NCI-H524 treated with DMSO at 0.1 percent for 48 hours (cell line): ENCODE measurements at regions not wholly inside any gene's neighbourhood (a gene's known extent, or its start where the extent isn't known, plus 50 kb on each side); places are given as distances from the start of the nearest gene placed in this dataset.

Source experiments
- DNase-seq: peaks from one replicate; lab custom pipeline; 2025; lab: John Stamatoyannopoulos, UW

GRCh38 chr9:91040371-91041215 is 239.0 kb downstream of the SYK start:
- DNase-seq, result no peak

- DNase-seq, result no peak
These were observed 240.4 kb downstream of the SYK start for GRCh38 chr9:91042024-91042423.

GRCh38 chr9:91042541-91042940 is 240.9 kb downstream of the SYK start:
- DNase-seq, result no peak

GRCh38 chr9:91043056-91043810 is 241.6 kb downstream of the SYK start:
- DNase-seq, result no peak

GRCh38 chr9:91043811-91044175 is 242.2 kb downstream of the SYK start:
- no peak for DNase-seq

DNA sequence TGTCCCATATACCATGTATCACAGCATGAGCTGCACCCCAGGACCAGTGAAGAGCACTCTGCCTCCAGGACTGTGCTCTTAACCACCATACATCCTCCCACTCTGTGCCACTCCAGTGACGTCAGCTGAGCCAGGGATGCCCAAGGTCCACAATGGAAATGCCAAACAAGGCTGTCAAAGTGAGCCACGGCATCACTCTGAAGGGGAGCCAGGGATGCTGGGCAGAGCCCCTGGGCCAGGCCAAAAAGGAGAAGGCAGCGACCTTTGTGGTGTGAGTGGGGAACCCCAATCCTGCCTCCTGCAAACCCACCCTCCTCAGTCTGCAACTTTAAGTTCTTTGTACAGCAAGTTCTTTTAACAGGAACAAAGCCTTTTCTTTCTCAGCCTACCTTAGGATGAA is 242.7 kb downstream of the SYK start:
- DNase-seq, result no peak

- no peak for DNase-seq
These were observed 243.4 kb downstream of the SYK start for GRCh38 chr9:91045041-91045440.

DNA sequence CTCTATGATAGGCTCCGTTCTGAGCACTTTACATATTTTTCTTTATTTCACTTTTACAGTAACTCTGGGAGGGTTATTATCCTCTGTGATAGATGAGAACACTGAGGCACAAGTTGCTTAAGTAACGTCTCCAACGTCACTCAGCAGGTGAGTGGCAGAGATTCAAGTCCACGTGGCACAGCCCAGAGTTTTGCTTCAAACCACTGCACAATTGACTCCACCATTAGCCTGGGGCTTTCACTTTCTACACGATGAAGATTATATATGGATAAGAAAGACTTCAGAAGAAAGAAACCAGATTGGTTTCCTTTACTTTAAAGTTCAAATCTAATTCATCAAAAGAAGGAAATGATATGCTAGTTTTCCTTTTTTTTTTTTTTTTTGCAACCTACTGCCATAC is 245.9 kb downstream of the SYK start:
- no peak for DNase-seq

- DNase-seq, result no peak
These were observed 246.5 kb downstream of the SYK start for GRCh38 chr9:91047993-91048607.

DNA sequence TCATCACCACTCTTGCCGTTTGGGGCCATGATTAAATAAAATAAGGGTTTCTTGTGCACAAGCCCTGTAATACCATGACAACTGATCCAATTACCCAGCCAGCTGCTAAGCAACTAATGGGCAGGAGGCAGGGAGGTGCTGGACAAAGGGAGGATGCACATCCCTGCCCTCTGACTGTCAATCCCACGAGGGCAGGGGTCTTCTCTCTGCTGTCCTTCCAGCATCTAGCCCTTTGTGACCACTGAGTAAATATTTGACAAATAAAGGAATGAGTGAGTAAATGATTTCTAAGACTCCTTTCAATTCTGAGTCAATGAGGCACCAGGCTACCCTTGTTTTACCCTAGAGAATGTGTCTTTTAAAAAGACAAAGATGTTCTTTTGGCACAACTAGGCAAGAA is 247.1 kb downstream of the SYK start:
- no peak for DNase-seq

DNA sequence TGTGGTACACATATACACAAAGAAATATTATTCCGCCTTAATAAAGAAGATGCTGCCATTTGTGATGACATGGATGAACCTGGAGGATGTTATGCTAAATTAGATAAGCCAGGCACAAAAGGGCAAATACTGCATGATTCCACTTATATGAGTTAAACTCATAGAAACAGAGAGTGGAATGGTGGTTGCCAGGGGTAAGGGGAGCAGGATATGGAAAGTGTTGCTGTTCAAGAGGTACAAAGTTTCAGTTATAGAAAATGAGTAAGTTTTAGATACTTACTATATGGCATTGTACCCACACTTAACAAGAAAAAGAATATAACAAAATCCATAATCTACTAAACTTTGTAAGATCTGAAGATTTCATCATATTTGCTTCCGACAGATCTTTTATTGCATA is 252.2 kb downstream of the SYK start:
- no peak for DNase-seq

DNA sequence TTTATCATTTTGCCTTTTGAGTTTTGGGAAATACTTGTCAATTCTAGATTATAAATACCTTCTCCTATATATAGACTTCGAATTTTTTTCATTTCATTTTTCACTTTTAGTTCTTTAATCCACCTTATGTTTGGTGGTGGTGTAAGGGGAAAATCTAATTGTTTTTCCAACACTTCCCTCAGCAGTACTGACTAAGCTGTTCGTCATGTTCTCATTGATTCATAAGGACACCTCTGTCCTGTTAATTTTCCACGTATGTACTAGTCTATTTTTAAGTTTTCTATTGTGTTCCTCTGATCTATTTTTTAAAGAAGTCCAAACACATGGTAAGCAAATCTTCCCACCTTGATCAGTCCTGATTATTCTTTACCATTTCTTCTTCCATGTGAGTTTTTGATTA is 254.2 kb downstream of the SYK start:
- DNase-seq, result no peak

DNA sequence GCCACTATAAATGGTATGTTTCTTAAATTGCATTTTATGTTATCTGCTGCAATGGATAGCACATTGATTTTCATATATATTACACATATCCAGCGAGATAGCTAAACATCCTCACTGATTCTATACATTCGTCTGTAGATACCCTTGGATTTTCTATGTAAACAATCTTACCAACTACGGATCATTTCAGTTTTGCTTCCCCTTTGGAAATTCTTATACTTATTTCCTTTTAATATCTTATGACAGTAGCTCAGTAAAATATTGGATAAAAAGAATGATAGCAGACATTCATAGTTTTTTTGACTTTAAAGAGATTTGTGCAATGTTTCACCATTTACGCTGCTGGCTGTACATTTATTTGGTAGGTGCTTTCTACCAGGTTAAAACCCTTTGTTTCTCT is 254.9 kb downstream of the SYK start:
- no peak for DNase-seq

GRCh38 chr9:91056917-91057316 is 255.3 kb downstream of the SYK start:
- DNase-seq, result no peak

DNA sequence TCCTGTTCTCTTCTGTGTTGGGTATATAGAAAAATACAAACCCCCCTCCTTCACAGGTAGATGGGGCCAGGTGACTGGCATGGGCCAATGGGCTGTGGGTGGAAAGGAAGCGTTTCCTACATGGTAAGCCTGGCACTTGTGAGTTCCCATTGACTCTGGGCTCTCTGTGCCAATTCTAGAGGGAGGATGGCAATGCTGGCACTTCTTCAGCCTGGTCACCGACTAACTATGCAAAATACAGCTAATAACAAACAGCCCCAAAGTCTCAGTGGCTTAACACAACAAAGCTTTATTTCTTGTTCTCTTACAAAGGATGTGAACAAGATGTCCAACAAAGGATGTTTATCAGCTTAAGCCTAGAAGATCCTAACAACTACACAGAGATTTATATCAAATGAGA is 258.1 kb downstream of the SYK start:
- DNase-seq, result no peak

DNA sequence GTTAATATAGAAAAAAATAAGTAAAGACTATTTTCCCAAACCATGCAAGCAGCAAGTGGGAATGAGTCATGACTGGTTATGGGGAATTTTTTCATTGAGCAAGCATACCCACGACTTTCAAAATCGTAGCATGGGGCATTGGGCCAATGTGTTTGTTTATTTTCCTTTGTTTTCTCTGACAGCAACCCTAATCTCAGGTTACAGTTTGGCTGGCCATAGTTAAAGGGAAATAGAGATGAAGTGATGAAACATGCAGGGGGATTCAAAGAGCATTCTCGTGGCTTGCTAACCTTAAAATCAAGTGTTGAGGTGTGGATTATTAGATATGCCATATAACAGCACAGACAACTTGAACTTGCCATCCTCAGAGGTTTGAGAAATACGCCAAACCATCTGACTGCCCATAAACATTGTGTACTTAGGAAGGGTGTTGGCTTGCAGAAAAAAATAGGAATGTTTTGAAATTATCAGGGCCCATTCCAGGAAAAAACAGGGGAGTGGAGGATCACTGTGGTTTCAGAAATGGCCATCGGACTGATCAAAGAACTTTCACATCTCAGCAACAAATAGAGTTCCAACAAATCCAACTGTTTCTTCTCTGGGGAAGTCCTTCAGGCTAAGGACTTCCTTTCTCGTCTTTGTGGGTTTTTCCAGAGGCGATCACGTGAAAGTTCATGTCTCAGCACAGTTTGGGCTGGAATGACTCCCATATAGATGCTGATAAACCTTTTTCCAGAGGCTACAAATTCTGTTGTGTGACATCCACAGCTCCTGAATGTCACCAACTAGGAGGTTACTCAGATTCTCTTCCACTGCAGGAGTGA is 259.1 kb downstream of the SYK start:
- DNase-seq, result no peak

DNA sequence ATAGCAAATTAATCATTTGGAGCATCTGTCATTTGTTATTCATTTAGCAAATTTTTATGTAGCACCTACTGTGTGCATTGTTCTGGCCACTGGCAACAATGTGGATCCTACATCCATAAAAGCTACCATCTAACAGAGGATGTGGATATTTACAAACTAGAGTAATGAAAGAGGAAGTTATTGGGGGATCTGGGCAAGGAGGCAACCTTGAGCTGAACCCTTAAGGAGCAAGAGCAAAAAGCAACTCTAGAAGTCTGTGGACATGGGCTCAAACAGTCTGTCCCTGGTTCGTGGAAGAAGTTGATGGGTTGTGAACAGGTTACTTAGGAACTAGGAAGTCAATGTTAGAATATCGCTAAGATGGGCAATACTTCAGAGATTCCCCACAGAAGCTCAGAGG is 259.9 kb downstream of the SYK start:
- no peak for DNase-seq

DNA sequence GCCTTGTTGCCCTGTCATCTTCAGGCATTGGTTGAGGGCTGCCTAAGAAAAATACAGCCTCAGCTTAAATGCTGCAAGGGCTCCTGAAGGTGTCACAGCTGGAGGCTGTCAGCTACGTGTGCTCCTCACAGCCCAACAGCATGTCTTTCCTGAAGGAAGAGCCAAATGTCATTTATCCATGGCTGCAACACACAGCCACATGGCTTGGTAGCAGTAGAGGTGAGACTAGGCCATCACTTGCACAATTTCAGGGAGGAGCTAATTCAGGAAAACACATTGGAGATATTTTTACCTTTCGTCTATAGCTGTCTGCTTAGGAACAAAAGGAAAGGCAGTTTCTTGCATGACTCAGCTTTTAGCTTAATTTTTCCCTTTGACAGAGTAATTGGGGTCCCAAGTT is 260.7 kb downstream of the SYK start:
- DNase-seq, result no peak

DNA sequence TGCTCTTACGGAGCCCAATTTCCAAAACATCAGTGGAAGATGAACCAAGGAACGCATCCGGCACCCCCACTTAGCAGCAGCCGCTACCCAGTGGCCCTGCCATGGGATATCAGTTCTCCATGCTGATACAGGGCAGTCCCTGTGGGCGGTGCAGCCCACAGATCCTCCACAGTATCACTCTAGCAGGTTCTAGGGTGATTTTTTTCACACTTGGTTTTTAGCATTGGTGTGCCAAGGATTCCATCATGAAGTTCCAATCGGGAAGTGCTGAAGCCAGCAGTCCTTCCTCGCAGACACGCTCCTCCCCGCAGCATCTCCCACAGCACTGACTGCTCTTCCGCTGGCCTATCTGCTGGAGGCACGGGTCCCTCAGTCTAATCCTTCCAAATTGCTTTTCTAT is 261.9 kb downstream of the SYK start:
- DNase-seq, result no peak

DNA sequence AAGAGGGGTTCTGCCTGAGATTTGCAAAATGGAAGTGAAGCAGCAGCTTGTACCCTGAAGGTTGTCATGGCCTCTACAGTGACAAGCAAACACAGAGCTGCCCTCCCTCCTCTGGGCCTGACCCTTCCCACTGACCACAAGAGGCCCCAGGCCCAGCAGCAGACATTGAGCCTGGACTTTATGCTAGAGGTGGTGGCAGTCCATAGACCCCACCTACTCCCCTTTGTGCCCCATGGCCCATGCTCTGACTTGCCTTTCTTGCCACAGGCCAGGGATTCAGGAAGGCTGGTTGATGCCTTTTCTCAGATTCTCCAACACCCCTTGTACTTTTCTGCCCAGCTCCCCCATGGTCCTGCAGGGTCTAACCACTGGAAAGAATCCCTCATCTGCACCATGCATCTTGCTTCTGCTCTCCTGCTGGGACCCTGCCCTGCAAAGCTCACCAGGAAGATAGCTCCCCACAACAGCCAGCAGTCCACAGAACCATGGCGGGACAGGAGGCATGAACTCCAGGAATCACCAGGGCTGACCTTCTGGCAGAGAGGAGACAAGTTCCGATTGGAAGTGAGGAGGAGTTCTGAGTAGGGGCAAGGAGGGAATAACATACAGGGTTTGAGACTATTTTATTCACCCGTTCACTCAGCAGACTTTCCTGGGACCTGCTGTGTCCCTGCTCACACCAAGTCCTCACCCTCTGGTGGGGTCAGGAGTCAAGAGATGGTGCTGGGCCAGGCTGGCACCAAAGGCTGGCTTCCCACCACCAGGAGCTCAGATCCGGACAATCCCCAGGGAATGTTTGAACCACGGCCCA is 263.8 kb downstream of the SYK start:
- DNase-seq, result no peak

DNA sequence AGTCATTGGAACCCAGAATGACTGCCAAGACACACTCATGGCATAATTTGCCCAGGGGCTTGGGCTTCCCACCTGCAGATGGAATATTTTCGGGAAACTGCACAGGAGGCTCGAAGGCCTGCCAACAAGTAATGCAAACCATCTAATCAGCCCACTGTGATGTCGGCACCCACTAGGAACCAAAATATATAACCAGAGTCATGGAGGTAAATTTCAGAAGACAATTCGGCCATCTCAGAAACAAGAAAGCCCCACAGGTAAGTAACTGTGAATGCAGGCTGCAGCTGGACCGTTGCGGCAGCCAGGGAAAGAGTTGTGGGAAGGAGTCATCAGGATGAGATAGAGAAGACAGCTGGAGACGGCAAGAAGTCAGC is 264.4 kb downstream of the SYK start:
- DNase-seq, result no peak

DNA sequence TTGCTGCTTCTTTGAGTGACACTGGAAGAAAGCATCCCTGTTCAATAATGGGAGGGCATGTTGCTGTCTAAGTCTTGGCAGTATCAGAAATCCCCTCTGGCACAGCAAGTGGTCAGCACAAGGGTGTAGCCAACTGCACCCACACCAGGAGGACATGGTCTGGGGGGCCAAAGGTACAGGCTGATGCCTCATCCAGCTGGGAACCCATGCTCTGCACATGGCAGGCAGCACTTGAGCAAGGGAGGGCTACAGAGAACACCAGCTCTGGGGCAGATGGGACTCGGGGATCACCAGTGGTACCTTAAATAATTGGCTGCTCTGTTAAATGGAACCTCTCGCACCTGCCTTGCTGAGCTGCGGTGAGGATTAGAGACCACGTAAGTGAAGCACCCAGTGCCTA is 265.2 kb downstream of the SYK start:
- no peak for DNase-seq
